Naive thymus-derived CD4-positive, alpha-beta T cell (primary cell): ENCODE measurements at regions not wholly inside any gene's neighbourhood (a gene's known extent, or its start where the extent isn't known, plus 50 kb on each side); places are given as distances from the start of the nearest gene placed in this dataset.

ENCODE experiments used
- ATAC-seq: fragments of 150-1000 bp; cut with Tn5 transposase; 2 replicates; pipeline ENCODE4 v1.10.0; 2021; ENCODE audit warnings: mild to moderate bottlenecking, moderate library complexity
- CTCF ChIA-PET: fragments of 350-600 bp; sonication (Branson Sonifier 250); formaldehyde crosslinking; loops from one replicate; lab custom pipeline; 2021; ENCODE audit warnings: antibody characterized with exemption; lab: Charles Lee
- POLR2A ChIA-PET: fragments of 350-600 bp; sonication (Branson Sonifier 250); formaldehyde crosslinking; loops from one replicate; lab custom pipeline; 2021; ENCODE audit warnings: antibody characterized with exemption, inconsistent platforms; lab: Charles Lee
- DNase-seq, 9 donors: peaks; one replicate each; pipeline versions ENCODE4 v3.0.0 to v3.0.0-alpha.2; 2020 to 2022; ENCODE audit warnings: mixed read lengths in 1 of 9
- H3K27ac ChIP-seq: one replicate; pipeline ENCODE4 v1.7.0; 2013; ENCODE audit warnings: mild to moderate bottlenecking, low read depth, low read length, moderate library complexity
- H3K27me3 ChIP-seq, 2 donors: one replicate each; pipeline ENCODE4 v1.7.0; 2013; ENCODE audit warnings: low read length in 2 of 2, mild to moderate bottlenecking in 2 of 2, moderate library complexity in 2 of 2; ENCODE audit not compliant: control insufficient read depth in 2 of 2, insufficient read depth in 2 of 2
- H3K36me3 ChIP-seq, 3 experiments: 1 replicate in 2 of 3; 2 replicates in 1 of 3; pipeline ENCODE4 v1.7.0; 2013; ENCODE audit warnings: low read length in 3 of 3, mild to moderate bottlenecking in 3 of 3, moderate library complexity in 1 of 3; ENCODE audit not compliant: insufficient read depth in 3 of 3, control insufficient read depth in 2 of 3
- H3K4me1 ChIP-seq, 2 donors: one replicate each; pipeline ENCODE4 v1.7.0; 2013; ENCODE audit warnings: low read length in 2 of 2, mild to moderate bottlenecking in 2 of 2, moderate library complexity in 1 of 2; ENCODE audit not compliant: control insufficient read depth in 2 of 2, insufficient read depth in 2 of 2
- H3K4me3 ChIP-seq: 2 replicates; pipeline ENCODE4 v1.7.0; 2013; ENCODE audit warnings: mild to moderate bottlenecking, low read length
- H3K9me3 ChIP-seq, 3 experiments: 1 replicate in 2 of 3; 2 replicates in 1 of 3; pipeline ENCODE4 v1.7.0; 2013; ENCODE audit warnings: low read length in 3 of 3; ENCODE audit not compliant: control insufficient read depth in 2 of 3
- H3K27ac Mint-ChIP-seq, 9 donors: one replicate each; pipeline ENCODE4 v1.8.0; 2020 to 2022; ENCODE audit warnings: mixed read lengths in 9 of 9, mild to moderate bottlenecking in 8 of 9, moderate library complexity in 5 of 9, inconsistent platforms in 2 of 9
- H3K27me3 Mint-ChIP-seq, 5 donors: one replicate each; pipeline ENCODE4 v1.8.0; 2021 to 2022; ENCODE audit warnings: mixed read lengths in 5 of 5, mild to moderate bottlenecking in 1 of 5
- H3K36me3 Mint-ChIP-seq, 5 donors: one replicate each; pipeline ENCODE4 v1.8.0; 2020 to 2022; ENCODE audit warnings: mixed read lengths in 5 of 5, mild to moderate bottlenecking in 3 of 5, inconsistent platforms in 1 of 5
- H3K4me1 Mint-ChIP-seq, 7 donors: one replicate each; pipeline ENCODE4 v1.8.0; 2020 to 2022; ENCODE audit warnings: mixed read lengths in 7 of 7, mild to moderate bottlenecking in 3 of 7, inconsistent platforms in 1 of 7
- H3K4me3 Mint-ChIP-seq, 10 donors: one replicate each; pipeline ENCODE4 v1.8.0; 2020 to 2022; ENCODE audit warnings: mild to moderate bottlenecking in 10 of 10, mixed read lengths in 10 of 10, moderate library complexity in 6 of 10, inconsistent platforms in 2 of 10
- H3K9me3 Mint-ChIP-seq, 11 donors: one replicate each; pipeline ENCODE4 v1.8.0; 2020 to 2022; ENCODE audit warnings: mixed read lengths in 11 of 11, mild to moderate bottlenecking in 4 of 11, inconsistent platforms in 1 of 11, moderate library complexity in 1 of 11
- intact Hi-C, 2 donors: fragments of 100-400 bp; cut with micrococcal nuclease; formaldehyde crosslinking; loops; one replicate each; pipeline ENCODE4 v1.15.1; 2023

DNA sequence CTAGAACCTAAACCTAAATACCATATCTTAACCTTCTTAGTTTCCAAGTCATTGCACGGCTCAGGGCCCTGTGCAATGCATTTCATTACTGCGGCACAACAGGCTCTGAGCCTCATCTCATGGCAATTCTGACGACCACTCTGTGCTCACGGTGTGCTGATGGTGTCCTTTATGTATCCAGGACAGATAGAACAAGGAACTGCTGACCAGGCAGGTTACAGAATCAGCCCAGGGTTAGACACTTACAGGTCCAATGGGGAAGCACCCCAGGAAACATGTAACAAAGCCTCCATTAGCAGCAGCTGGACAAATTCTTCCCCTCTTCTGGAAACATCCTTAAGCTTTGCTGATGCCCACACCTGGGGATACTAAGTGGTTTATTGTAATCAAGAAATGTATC, 91.9 kb upstream of the NSMCE3 start:
- DNase-seq (no peak), ATAC-seq (no peak)
- H3K27me3 Mint-ChIP-seq, result peaks cover 0 to 40% (median 13%) of the 10 kb centered on the region in 5 donors
- H3K4me1 ChIP-seq, result no peaks in the 10 kb centered on the region
- POLR2A ChIA-PET, result no interaction called here
- no peaks in the 10 kb centered on the region for H3K9me3 ChIP-seq
- CTCF ChIA-PET, result no interaction called here
- intact Hi-C loops, result no loop called here
- H3K36me3 Mint-ChIP-seq, result peaks cover 0 to 3% (median 0%) of the 10 kb centered on the region in 5 donors
- no peaks in the 10 kb centered on the region for H3K4me1 Mint-ChIP-seq
- H3K27ac ChIP-seq, result no peak overlapping the region
- H3K4me3 Mint-ChIP-seq, result no peak overlapping the region
- no peaks in the 10 kb centered on the region for H3K36me3 ChIP-seq
- peaks cover 0 to 3% (median 0%) of the 10 kb centered on the region in 11 donors for H3K9me3 Mint-ChIP-seq
- H3K27ac Mint-ChIP-seq, result no peak overlapping the region
- no peaks in the 10 kb centered on the region for H3K27me3 ChIP-seq
- no peak overlapping the region for H3K4me3 ChIP-seq

DNA sequence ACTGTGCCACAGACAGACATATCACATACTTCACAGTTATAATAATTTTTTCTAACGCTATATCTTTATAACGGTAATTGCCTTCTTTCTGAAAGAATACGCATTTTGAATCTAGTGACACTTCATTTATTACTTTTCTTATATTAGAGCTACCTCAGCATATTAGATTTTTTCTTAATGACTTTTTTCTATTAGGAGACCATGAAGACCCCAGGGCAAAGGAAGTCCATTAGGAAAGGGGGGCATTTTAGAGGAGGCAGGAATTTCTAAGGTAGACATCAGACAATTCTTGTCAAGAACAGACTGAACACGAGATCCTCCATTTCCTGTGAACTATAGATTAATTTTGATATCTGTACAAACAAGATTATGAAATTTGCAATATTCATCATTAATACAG, 90.5 kb upstream of the NSMCE3 start:
- ATAC-seq, result no peak
- Histone ChIP-seq H3K27ac (no peak overlapping the region), H3K36me3 (no peaks in the 10 kb centered on the region), H3K27me3 (no peaks in the 10 kb centered on the region), H3K9me3 (no peaks in the 10 kb centered on the region), H3K4me1 (no peaks in the 10 kb centered on the region), H3K4me3 (no peak overlapping the region)
- POLR2A ChIA-PET, result no interaction called here
- Mint-ChIP-seq H3K27ac (no peak overlapping the region), H3K4me1 (no peaks in the 10 kb centered on the region), H3K36me3 (no peaks in the 10 kb centered on the region), H3K4me3 (no peak overlapping the region), H3K9me3 (no peaks in the 10 kb centered on the region), H3K27me3 (peaks cover 0 to 27% (median 20%) of the 10 kb centered on the region in 5 donors)
- no peak for DNase-seq
- CTCF ChIA-PET, result no interaction called here
- intact Hi-C loops, result no loop called here

DNA sequence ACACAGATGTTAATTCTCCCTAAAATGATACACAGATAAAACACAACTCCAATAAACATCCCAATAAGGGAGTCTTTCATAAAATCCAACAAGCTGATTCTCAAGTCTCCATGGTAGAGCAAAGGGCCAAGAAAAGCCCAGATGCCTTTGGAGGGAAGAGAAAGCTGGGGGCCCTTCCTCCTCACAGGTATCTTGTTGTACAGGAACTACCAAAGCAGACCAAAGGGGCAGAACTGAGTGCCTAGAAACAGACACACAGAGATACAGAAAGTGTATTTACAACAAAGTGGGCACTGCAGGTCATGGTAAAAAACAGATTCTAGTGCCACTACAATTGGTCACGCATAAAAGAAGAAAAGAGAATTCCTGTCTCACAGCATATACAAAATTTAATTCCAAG, 87.2 kb upstream of the NSMCE3 start:
- Mint-ChIP-seq H3K9me3 (no peaks in the 10 kb centered on the region), H3K4me3 (no peak overlapping the region), H3K27me3 (peaks cover 0 to 33% (median 19%) of the 10 kb centered on the region in 5 donors), H3K36me3 (no peaks in the 10 kb centered on the region), H3K4me1 (no peaks in the 10 kb centered on the region), H3K27ac (no peak overlapping the region)
- ATAC-seq (no peak), DNase-seq (no peak)
- ChIA-PET CTCF (no interaction called here), POLR2A (no interaction called here)
- Histone ChIP-seq H3K4me1 (no peaks in the 10 kb centered on the region), H3K27me3 (no peaks in the 10 kb centered on the region), H3K36me3 (no peaks in the 10 kb centered on the region), H3K9me3 (no peaks in the 10 kb centered on the region), H3K4me3 (no peak overlapping the region), H3K27ac (no peak overlapping the region)
- intact Hi-C loops, result no loop called here

DNA sequence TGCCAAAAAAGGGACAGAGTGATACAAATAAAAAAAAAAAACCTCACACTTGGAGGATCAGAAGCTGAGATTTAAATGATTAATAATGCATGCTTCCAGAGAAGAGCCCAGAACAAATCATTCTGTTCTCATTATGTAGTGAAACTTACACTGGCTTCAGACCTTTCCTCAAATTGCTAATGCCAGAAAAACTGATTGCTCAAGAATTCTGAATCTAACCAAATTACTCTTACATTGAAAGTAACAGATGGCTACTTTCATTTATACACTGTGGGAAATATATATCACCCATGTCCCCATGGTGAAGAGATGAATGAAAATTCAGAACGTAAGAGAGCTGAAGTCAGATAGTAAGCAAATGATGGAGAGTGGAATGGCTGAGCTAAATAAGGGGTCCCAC, 85.9 kb upstream of the NSMCE3 start:
- ATAC-seq (no peak), DNase-seq (no peak)
- no peak overlapping the region for H3K4me3 ChIP-seq
- H3K4me1 Mint-ChIP-seq, result no peaks in the 10 kb centered on the region
- no peak overlapping the region for H3K27ac ChIP-seq
- H3K9me3 Mint-ChIP-seq, result no peaks in the 10 kb centered on the region
- H3K4me1 ChIP-seq, result no peaks in the 10 kb centered on the region
- no peak overlapping the region for H3K4me3 Mint-ChIP-seq
- H3K36me3 Mint-ChIP-seq, result no peaks in the 10 kb centered on the region
- intact Hi-C loops, result no loop called here
- H3K27me3 ChIP-seq, result no peaks in the 10 kb centered on the region
- ChIA-PET POLR2A (no interaction called here), CTCF (no interaction called here)
- H3K9me3 ChIP-seq, result no peaks in the 10 kb centered on the region
- H3K27me3 Mint-ChIP-seq, result peaks cover 0 to 29% (median 17%) of the 10 kb centered on the region in 5 donors
- H3K27ac Mint-ChIP-seq, result no peak overlapping the region
- no peaks in the 10 kb centered on the region for H3K36me3 ChIP-seq

DNA sequence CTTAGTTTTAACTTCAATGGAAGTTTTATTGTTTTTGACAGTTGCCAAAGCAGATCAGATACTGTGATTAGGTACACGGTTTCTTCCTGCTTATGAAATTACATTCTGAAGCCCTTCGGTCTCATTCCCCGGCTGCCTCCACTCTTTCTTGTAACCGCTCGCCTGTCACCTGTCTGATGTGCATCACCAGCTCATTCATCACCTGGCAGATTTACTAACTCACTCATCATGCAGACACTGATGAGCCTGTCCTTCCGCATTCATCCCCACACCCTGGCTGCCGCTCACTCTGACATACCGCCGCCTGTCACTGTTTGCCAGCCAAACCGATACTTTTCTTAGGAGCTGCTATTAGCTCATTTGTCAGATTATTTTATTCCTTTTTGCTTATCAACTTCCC, 82.8 kb upstream of the NSMCE3 start:
- peaks cover 0 to 35% (median 15%) of the 10 kb centered on the region in 5 donors for H3K27me3 Mint-ChIP-seq
- no peaks in the 10 kb centered on the region for H3K9me3 Mint-ChIP-seq
- CTCF ChIA-PET, result no interaction called here
- Histone ChIP-seq H3K27me3 (no peaks in the 10 kb centered on the region), H3K4me3 (no peak overlapping the region), H3K36me3 (no peaks in the 10 kb centered on the region), H3K9me3 (no peaks in the 10 kb centered on the region), H3K27ac (no peak overlapping the region), H3K4me1 (no peaks in the 10 kb centered on the region)
- H3K27ac Mint-ChIP-seq, result no peak overlapping the region
- intact Hi-C loops, result no loop called here
- DNase-seq (no peak), ATAC-seq (no peak)
- no peak overlapping the region for H3K4me3 Mint-ChIP-seq
- H3K4me1 Mint-ChIP-seq, result no peaks in the 10 kb centered on the region
- POLR2A ChIA-PET, result no interaction called here
- no peaks in the 10 kb centered on the region for H3K36me3 Mint-ChIP-seq

DNA sequence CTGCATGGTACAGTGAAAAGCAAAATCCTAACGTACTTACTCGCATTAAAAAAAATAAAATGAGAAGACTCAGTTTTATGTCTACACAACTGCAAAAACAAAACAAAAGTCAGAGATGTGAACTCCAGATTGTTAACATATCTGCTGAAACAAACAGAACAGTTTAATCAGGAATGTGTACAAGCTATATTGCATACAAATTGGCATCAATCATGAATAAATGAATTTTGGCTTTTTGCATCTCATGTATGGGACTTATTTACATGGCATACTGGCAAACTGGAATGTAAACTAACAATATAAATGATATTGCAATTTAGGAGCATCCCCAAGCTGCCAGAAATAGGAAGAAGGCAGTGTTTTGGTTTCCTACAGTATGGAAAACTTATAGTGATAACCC, 79.6 kb upstream of the NSMCE3 start:
- DNase-seq (no peak), ATAC-seq (no peak)
- Mint-ChIP-seq H3K4me3 (no peak overlapping the region), H3K4me1 (no peaks in the 10 kb centered on the region), H3K36me3 (no peaks in the 10 kb centered on the region), H3K27me3 (peaks cover 0 to 22% (median 10%) of the 10 kb centered on the region in 5 donors), H3K9me3 (no peaks in the 10 kb centered on the region), H3K27ac (no peak overlapping the region)
- intact Hi-C loops, result no loop called here
- H3K36me3 ChIP-seq, result no peaks in the 10 kb centered on the region
- no peak overlapping the region for H3K4me3 ChIP-seq
- H3K9me3 ChIP-seq, result no peaks in the 10 kb centered on the region
- POLR2A ChIA-PET, result no interaction called here
- H3K4me1 ChIP-seq, result no peaks in the 10 kb centered on the region
- H3K27ac ChIP-seq, result no peak overlapping the region
- H3K27me3 ChIP-seq, result no peaks in the 10 kb centered on the region
- CTCF ChIA-PET, result no interaction called here

DNA sequence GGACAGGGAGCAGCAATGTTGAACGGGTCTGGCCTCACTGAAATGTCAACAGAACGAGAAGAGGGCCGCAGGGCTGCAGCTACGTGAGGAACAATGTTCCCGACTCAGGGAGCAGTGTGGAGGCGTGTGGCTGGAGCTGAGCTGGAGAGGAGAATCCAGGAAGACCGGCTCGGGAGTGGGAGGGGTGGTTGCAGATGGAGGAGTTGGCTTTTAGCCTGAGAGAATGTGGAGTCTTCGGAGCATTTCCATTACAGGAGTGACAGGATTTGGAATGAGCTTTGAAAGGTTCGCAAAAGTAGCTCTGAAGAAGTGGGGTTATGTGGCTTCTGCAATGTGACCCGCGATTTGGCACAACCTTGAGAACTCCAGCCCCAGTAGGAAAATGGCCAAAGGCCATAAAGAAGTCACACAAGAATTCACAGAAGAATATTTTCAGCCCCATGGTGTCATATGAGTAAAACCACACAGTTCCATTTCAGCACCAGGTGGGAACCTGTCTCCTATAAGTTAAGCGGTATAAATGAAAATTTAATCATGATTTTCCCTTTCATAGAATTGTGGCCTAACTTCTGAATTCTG, 78.8 kb upstream of the NSMCE3 start:
- peaks cover 0 to 16% (median 10%) of the 10 kb centered on the region in 5 donors for H3K27me3 Mint-ChIP-seq
- no peak overlapping the region for H3K4me3 ChIP-seq
- H3K27ac ChIP-seq, result no peak overlapping the region
- no peaks in the 10 kb centered on the region for H3K36me3 Mint-ChIP-seq
- ChIA-PET POLR2A (no interaction called here), CTCF (no interaction called here)
- ATAC-seq, result no peak
- no peak overlapping the region for H3K27ac Mint-ChIP-seq
- intact Hi-C loops, result no loop called here
- DNase-seq, result no peak
- no peaks in the 10 kb centered on the region for H3K27me3 ChIP-seq
- H3K9me3 ChIP-seq, result no peaks in the 10 kb centered on the region
- no peaks in the 10 kb centered on the region for H3K36me3 ChIP-seq
- H3K4me3 Mint-ChIP-seq, result no peak overlapping the region
- no peaks in the 10 kb centered on the region for H3K4me1 ChIP-seq
- no peaks in the 10 kb centered on the region for H3K9me3 Mint-ChIP-seq
- H3K4me1 Mint-ChIP-seq, result no peaks in the 10 kb centered on the region
